PC-9 (cell line): ENCODE measurements at regions not wholly inside any gene's neighbourhood (a gene's known extent, or its start where the extent isn't known, plus 50 kb on each side); places are given as distances from the start of the nearest gene placed in this dataset.

Source experiments
- BruUV-seq: library from RNA; stranded (reverse); fragments of 400-500 nt; replicated peaks from 2 replicates; lab custom pipeline; 2021; lab: Mats Ljungman, UMichigan
- CTCF ChIA-PET: fragments of 300-600 bp; sonication (Branson Sonifier 250); formaldehyde crosslinking; loops from one replicate; lab custom pipeline; 2022; ENCODE audit warnings: antibody characterized with exemption; lab: Charles Lee
- POLR2A ChIA-PET: fragments of 300-600 bp; sonication (Branson Sonifier 250); formaldehyde crosslinking; loops from one replicate; lab custom pipeline; 2022; ENCODE audit warnings: antibody characterized with exemption; ENCODE audit not compliant: unreplicated experiment; lab: Charles Lee
- DNase-seq, 2 experiments: peaks; one replicate each; pipeline versions ENCODE4 v3.0.0 to v3.0.0-alpha.2; 2015 to 2022; ENCODE audit warnings: mixed read lengths in 1 of 2
- H2AFZ ChIP-seq: fragments of 200-600 bp; sonication (generic); 2 replicates; pipeline ENCODE4 v1.8.1; 2017; ENCODE audit warnings: antibody characterized with exemption
- H3F3A ChIP-seq: fragments of 200-600 bp; sonication (generic); 2 replicates; pipeline ENCODE4 v1.8.1; 2017; ENCODE audit warnings: antibody characterized with exemption, mild to moderate bottlenecking, low read depth; ENCODE audit not compliant: insufficient read depth
- H3K27ac ChIP-seq: fragments of 200-600 bp; sonication (generic); 2 replicates; pipeline ENCODE4 v1.6.1; 2016; ENCODE audit warnings: mixed run types
- H3K27me3 ChIP-seq: fragments of 200-600 bp; sonication (generic); 2 replicates; pipeline ENCODE4 v1.6.1; 2016; ENCODE audit warnings: low read depth, mixed run types; ENCODE audit not compliant: insufficient read depth
- H3K36me3 ChIP-seq: fragments of 200-600 bp; sonication (generic); 2 replicates; pipeline ENCODE4 v1.6.1; 2016; ENCODE audit warnings: low read depth, mixed run types
- H3K4me1 ChIP-seq: fragments of 200-600 bp; sonication (generic); replicated peaks from 2 replicates; pipeline ENCODE4 v1.6.1; 2016; ENCODE audit warnings: mixed run types; ENCODE audit not compliant: insufficient read depth
- H3K4me2 ChIP-seq: fragments of 200-600 bp; sonication (generic); 2 replicates; pipeline ENCODE4 v1.6.1; 2017; ENCODE audit warnings: mixed run types
- H3K4me3 ChIP-seq: fragments of 200-600 bp; sonication (generic); 2 replicates; pipeline ENCODE4 v1.6.1; 2016; ENCODE audit warnings: mixed run types
- H3K79me2 ChIP-seq: fragments of 200-600 bp; sonication (generic); 2 replicates; pipeline ENCODE4 v1.6.1; 2017; ENCODE audit warnings: low read depth, mixed run types
- H3K9me2 ChIP-seq: fragments of 200-600 bp; sonication (generic); 2 replicates; pipeline ENCODE4 v1.8.1; 2017; ENCODE audit warnings: mild to moderate bottlenecking; ENCODE audit not compliant: insufficient read depth
- H3K9me3 ChIP-seq: fragments of 200-600 bp; sonication (generic); 2 replicates; pipeline ENCODE4 v1.8.1; 2016; ENCODE audit warnings: low read depth; ENCODE audit not compliant: insufficient read depth
- H4K20me1 ChIP-seq: fragments of 200-600 bp; sonication (generic); 2 replicates; pipeline ENCODE4 v1.8.1; 2017; ENCODE audit not compliant: insufficient read depth
- CTCF ChIP-seq: fragments of 200-600 bp; sonication (generic); conservative IDR thresholded peaks from 2 replicates; pipeline ENCODE4 v1.6.1; 2017; ENCODE audit warnings: mixed run types, antibody characterized with exemption, mild to moderate bottlenecking, moderate library complexity
- EZH2 ChIP-seq: fragments of 200-600 bp; sonication (generic); IDR thresholded peaks from 2 replicates; pipeline ENCODE4 v1.8.0; 2017; ENCODE audit warnings: antibody characterized with exemption, low read depth
- intact Hi-C: fragments of 100-400 bp; cut with micrococcal nuclease; formaldehyde crosslinking; loops from one replicate; pipeline ENCODE4 v1.10.0; 2022; ENCODE audit not compliant: unreplicated experiment

- H2AFZ ChIP-seq, result no peak overlapping the region
- intact Hi-C loops, result no loop called here
- H3K9me2 ChIP-seq, result no peaks in the 10 kb centered on the region
- peaks cover 7% of the 10 kb centered on the region; the same call in 1 of the 2 replicates for H3K4me1 ChIP-seq
- CTCF ChIA-PET, result no interaction called here
- no peaks in the 10 kb centered on the region for H3K9me3 ChIP-seq
- H3K79me2 ChIP-seq, result no peaks in the 10 kb centered on the region
- no peak overlapping the region for H3K27ac ChIP-seq
- H4K20me1 ChIP-seq, result no peaks in the 10 kb centered on the region
- H3K4me2 ChIP-seq, result no peak overlapping the region
- H3K27me3 ChIP-seq, result no peaks in the 10 kb centered on the region
- no peak overlapping the region for H3K4me3 ChIP-seq
- H3K36me3 ChIP-seq, result no peaks in the 10 kb centered on the region
- H3F3A ChIP-seq, result no peaks in the 10 kb centered on the region
- POLR2A ChIA-PET, result no interaction called here
- TF ChIP-seq EZH2, result no peak
- no peak for TF ChIP-seq CTCF
- no TSS peak for BruUV-seq
- no peak for DNase-seq
Measured at GRCh38 chr1:165052936-165053335, 303.6 kb downstream of the LMX1A start.

GRCh38 chr1:165052431-165052830 lies 304.1 kb downstream of the LMX1A start:
- no peak overlapping the region for H2AFZ ChIP-seq
- ChIA-PET POLR2A (no interaction called here), CTCF (no interaction called here)
- peaks cover 7% of the 10 kb centered on the region; the same call in 1 of the 2 replicates for H3K4me1 ChIP-seq
- H3F3A ChIP-seq, result no peaks in the 10 kb centered on the region
- no peaks in the 10 kb centered on the region for H4K20me1 ChIP-seq
- H3K27me3 ChIP-seq, result no peaks in the 10 kb centered on the region
- H3K79me2 ChIP-seq, result no peaks in the 10 kb centered on the region
- no peaks in the 10 kb centered on the region for H3K9me2 ChIP-seq
- H3K4me2 ChIP-seq, result no peak overlapping the region
- H3K36me3 ChIP-seq, result no peaks in the 10 kb centered on the region
- no peak overlapping the region for H3K27ac ChIP-seq
- TF ChIP-seq EZH2 (no peak), CTCF (no peak)
- intact Hi-C loops, result no loop called here
- no TSS peak for BruUV-seq
- H3K4me3 ChIP-seq, result no peak overlapping the region
- H3K9me3 ChIP-seq, result no peaks in the 10 kb centered on the region
- DNase-seq, result no peak

GRCh38 chr1:165050246-165050645 lies 306.3 kb downstream of the LMX1A start:
- CTCF ChIA-PET, result no interaction called here
- intact Hi-C loops, result no loop called here

More at GRCh38 chr1:165050246-165050645, 306.3 kb downstream of the LMX1A start:
- Histone ChIP-seq H3F3A (no peaks in the 10 kb centered on the region), H4K20me1 (no peaks in the 10 kb centered on the region), H3K9me2 (no peaks in the 10 kb centered on the region), H3K79me2 (no peaks in the 10 kb centered on the region), H3K4me1 (peaks cover 7% of the 10 kb centered on the region; the same call in 1 of the 2 replicates), H3K27ac (no peak overlapping the region), H2AFZ (no peak overlapping the region), H3K4me2 (0 out of 2 replicates have a peak overlapping the region, but pooled peaks have one; percentile 5), H3K27me3 (no peaks in the 10 kb centered on the region), H3K36me3 (no peaks in the 10 kb centered on the region), H3K4me3 (no peak overlapping the region), H3K9me3 (no peaks in the 10 kb centered on the region)
- BruUV-seq, result no TSS peak
- no peak for DNase-seq
- POLR2A ChIA-PET, result no interaction called here
- no peak for TF ChIP-seq EZH2
- no peak for TF ChIP-seq CTCF
